PC-9 (cell line): ENCODE measurements at regions not wholly inside any gene's neighbourhood (a gene's known extent, or its start where the extent isn't known, plus 50 kb on each side); places are given as distances from the start of the nearest gene placed in this dataset.

Experiments used
- EZH2 ChIP-seq: fragments of 200-600 bp; sonication (generic); IDR thresholded peaks from 2 replicates; pipeline ENCODE4 v1.8.0; 2017; ENCODE audit warnings: antibody characterized with exemption, low read depth
- TF ChIP-seq, protein P1 (sequence below): fragments of 200-600 bp; sonication (generic); conservative IDR thresholded peaks from 2 replicates; pipeline ENCODE4 v1.6.1; 2017; ENCODE audit warnings: mixed run types, antibody characterized with exemption, mild to moderate bottlenecking, moderate library complexity

GRCh38 chr9:13990331-13990730, 323.6 kb downstream of the NFIB start:
- TF ChIP-seq, protein P1, sequence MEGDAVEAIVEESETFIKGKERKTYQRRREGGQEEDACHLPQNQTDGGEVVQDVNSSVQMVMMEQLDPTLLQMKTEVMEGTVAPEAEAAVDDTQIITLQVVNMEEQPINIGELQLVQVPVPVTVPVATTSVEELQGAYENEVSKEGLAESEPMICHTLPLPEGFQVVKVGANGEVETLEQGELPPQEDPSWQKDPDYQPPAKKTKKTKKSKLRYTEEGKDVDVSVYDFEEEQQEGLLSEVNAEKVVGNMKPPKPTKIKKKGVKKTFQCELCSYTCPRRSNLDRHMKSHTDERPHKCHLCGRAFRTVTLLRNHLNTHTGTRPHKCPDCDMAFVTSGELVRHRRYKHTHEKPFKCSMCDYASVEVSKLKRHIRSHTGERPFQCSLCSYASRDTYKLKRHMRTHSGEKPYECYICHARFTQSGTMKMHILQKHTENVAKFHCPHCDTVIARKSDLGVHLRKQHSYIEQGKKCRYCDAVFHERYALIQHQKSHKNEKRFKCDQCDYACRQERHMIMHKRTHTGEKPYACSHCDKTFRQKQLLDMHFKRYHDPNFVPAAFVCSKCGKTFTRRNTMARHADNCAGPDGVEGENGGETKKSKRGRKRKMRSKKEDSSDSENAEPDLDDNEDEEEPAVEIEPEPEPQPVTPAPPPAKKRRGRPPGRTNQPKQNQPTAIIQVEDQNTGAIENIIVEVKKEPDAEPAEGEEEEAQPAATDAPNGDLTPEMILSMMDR = no peak
- no peak for TF ChIP-seq EZH2
